SHP77 (cell line): ENCODE measurements at regions not wholly inside any gene's neighbourhood (a gene's known extent, or its start where the extent isn't known, plus 50 kb on each side); places are given as distances from the start of the nearest gene placed in this dataset.

Source experiments
- DNase-seq, 2 experiments: peaks; one replicate each; lab custom pipeline; 2025; lab: John Stamatoyannopoulos, UW

GRCh38 chr12:115640929-115641328, 636.6 kb downstream of the MED13L start:
- DNase-seq, result no peak

- no peak for DNase-seq
Observed at GRCh38 chr12:115639648-115640012, 637.9 kb downstream of the MED13L start.

GRCh38 chr12:115638733-115639647, 638.5 kb downstream of the MED13L start:
- DNase-seq, result no peak

GRCh38 chr12:115636546-115636945, 640.9 kb downstream of the MED13L start:
- DNase-seq, result no peak

GRCh38 chr12:115632308-115632707, 645.2 kb downstream of the MED13L start:
- no peak for DNase-seq

GRCh38 chr12:115630136-115630535, 647.4 kb downstream of the MED13L start:
- no peak for DNase-seq

- DNase-seq, result no peak
Observed at GRCh38 chr12:115626210-115626609, 651.3 kb downstream of the MED13L start.

GRCh38 chr12:115623764-115624334, 653.6 kb downstream of the MED13L start:
- DNase-seq, result no peak

GRCh38 chr12:115623275-115623674, 654.2 kb downstream of the MED13L start:
- no peak for DNase-seq

- DNase-seq, result no peak
Observed at GRCh38 chr12:115620816-115621215, 656.7 kb downstream of the MED13L start.

- DNase-seq, result no peak
Observed at GRCh38 chr12:115619889-115620288, 657.6 kb downstream of the MED13L start.

GRCh38 chr12:115619061-115619460, 658.4 kb downstream of the MED13L start:
- no peak for DNase-seq

GRCh38 chr12:115618105-115618504, 659.4 kb downstream of the MED13L start:
- DNase-seq, result no peak

GRCh38 chr12:115617391-115617790, 660.1 kb downstream of the MED13L start:
- no peak for DNase-seq

GRCh38 chr12:115611477-115611876, 666.0 kb downstream of the MED13L start:
- DNase-seq, result no peak

- DNase-seq, result no peak
Observed at GRCh38 chr12:115609347-115609746, 668.1 kb downstream of the MED13L start.

GRCh38 chr12:115606040-115606439, 671.5 kb downstream of the MED13L start:
- DNase-seq, result no peak

- DNase-seq, result no peak
Observed at GRCh38 chr12:115598871-115599811, 678.4 kb downstream of the MED13L start.

GRCh38 chr12:115597157-115597712, 680.3 kb downstream of the MED13L start:
- no peak for DNase-seq

GRCh38 chr12:115588131-115588530, 689.4 kb downstream of the MED13L start:
- no peak for DNase-seq

GRCh38 chr12:115584156-115584555, 693.3 kb downstream of the MED13L start:
- DNase-seq, result no peak

- DNase-seq, result peak in 1 of 2 experiments; percentile 20
Observed at GRCh38 chr12:115583591-115583990, 693.9 kb downstream of the MED13L start.
